IMR-90 (cell line): ENCODE measurements at regions not wholly inside any gene's neighbourhood (a gene's known extent, or its start where the extent isn't known, plus 50 kb on each side); places are given as distances from the start of the nearest gene placed in this dataset.

Source experiments
- BHLHE40 ChIP-seq: fragments of 150-350 bp; IDR thresholded peaks from 2 replicates; pipeline ENCODE4 v1.6.1; 2016; ENCODE audit warnings: mild to moderate bottlenecking, low read depth, low read length
- CEBPB ChIP-seq: IDR thresholded peaks from 2 replicates; pipeline ENCODE4 v1.6.1; 2012; ENCODE audit warnings: low read depth, low read length, improper control_type of control experiment
- CHD1 ChIP-seq: IDR thresholded peaks from 2 replicates; pipeline ENCODE4 v1.6.1; 2012; ENCODE audit warnings: low read depth, low read length, improper control_type of control experiment
- MAFK ChIP-seq: IDR thresholded peaks from 2 replicates; pipeline ENCODE4 v1.6.1; 2012; ENCODE audit warnings: low read depth, low read length, improper control_type of control experiment
- MAZ ChIP-seq: IDR thresholded peaks from 2 replicates; pipeline ENCODE4 v1.6.1; 2012; ENCODE audit warnings: low read depth, mild to moderate bottlenecking, low read length, improper control_type of control experiment, moderate library complexity, borderline replicate concordance
- MXI1 ChIP-seq: IDR thresholded peaks from 2 replicates; pipeline ENCODE4 v1.6.1; 2012; ENCODE audit warnings: low read depth, mild to moderate bottlenecking, low read length, moderate library complexity, borderline replicate concordance
- NFE2L2 ChIP-seq: fragments of 150-350 bp; IDR thresholded peaks from 2 replicates; pipeline ENCODE4 v1.6.1; 2016; ENCODE audit warnings: low read depth, mild to moderate bottlenecking, low read length
- POLR2A ChIP-seq: IDR thresholded peaks from 2 replicates; pipeline ENCODE4 v1.6.1; 2012; ENCODE audit warnings: mild to moderate bottlenecking, low read depth, low read length
- RAD21 ChIP-seq: IDR thresholded peaks from 2 replicates; pipeline ENCODE4 v1.6.1; 2012; ENCODE audit warnings: low read length, improper control_type of control experiment
- RFX5 ChIP-seq: IDR thresholded peaks from 2 replicates; pipeline ENCODE4 v1.8.0; 2012; ENCODE audit warnings: low read depth, mild to moderate bottlenecking, low read length, moderate library complexity
- SMC3 ChIP-seq: fragments of 150-350 bp; IDR thresholded peaks from 2 replicates; pipeline ENCODE4 v1.6.1; 2016; ENCODE audit warnings: low read depth, mild to moderate bottlenecking, antibody characterized with exemption, low read length, moderate library complexity
- TF ChIP-seq, protein P1 (sequence below): conservative IDR thresholded peaks from 2 replicates; pipeline ENCODE4 v1.5.1; 2012; ENCODE audit warnings: mild to moderate bottlenecking, low read depth, low read length, improper control_type of control experiment
- TF ChIP-seq, protein P2 (sequence below): fragments of 150-350 bp; IDR thresholded peaks from 2 replicates; pipeline ENCODE4 v1.6.1; 2017; ENCODE audit warnings: mild to moderate bottlenecking, antibody characterized with exemption, low read length, low read depth

DNA sequence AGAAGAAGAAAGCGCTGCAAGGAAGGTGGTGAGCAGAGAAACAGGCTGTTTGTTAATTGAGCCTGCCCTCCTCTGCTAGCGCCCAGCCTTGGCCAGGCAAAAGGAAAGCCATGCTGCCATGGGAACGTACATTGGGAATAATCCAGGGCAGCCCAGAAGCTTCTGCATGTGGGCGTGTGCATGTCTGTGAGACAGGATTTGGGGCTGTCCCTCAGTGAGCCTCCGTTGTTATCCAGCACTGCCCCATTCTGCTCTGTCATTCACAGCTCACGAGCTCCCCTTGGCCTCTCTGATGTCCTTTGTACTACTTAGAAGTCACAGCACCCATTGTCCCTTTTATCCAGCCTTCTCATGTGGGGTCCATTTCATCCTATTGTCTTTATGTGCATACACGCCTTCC lies 239.1 kb upstream of the ROPN1 start:
- TF ChIP-seq, protein P1, sequence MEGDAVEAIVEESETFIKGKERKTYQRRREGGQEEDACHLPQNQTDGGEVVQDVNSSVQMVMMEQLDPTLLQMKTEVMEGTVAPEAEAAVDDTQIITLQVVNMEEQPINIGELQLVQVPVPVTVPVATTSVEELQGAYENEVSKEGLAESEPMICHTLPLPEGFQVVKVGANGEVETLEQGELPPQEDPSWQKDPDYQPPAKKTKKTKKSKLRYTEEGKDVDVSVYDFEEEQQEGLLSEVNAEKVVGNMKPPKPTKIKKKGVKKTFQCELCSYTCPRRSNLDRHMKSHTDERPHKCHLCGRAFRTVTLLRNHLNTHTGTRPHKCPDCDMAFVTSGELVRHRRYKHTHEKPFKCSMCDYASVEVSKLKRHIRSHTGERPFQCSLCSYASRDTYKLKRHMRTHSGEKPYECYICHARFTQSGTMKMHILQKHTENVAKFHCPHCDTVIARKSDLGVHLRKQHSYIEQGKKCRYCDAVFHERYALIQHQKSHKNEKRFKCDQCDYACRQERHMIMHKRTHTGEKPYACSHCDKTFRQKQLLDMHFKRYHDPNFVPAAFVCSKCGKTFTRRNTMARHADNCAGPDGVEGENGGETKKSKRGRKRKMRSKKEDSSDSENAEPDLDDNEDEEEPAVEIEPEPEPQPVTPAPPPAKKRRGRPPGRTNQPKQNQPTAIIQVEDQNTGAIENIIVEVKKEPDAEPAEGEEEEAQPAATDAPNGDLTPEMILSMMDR: no peak
- TF ChIP-seq CEBPB (no peak), RAD21 (no peak), POLR2A (no peak), MXI1 (no peak), BHLHE40 (no peak), SMC3 (no peak), CHD1 (no peak), NFE2L2 (no peak), MAZ (no peak), RFX5 (no peak), MAFK (no peak)
- TF ChIP-seq, protein P2, sequence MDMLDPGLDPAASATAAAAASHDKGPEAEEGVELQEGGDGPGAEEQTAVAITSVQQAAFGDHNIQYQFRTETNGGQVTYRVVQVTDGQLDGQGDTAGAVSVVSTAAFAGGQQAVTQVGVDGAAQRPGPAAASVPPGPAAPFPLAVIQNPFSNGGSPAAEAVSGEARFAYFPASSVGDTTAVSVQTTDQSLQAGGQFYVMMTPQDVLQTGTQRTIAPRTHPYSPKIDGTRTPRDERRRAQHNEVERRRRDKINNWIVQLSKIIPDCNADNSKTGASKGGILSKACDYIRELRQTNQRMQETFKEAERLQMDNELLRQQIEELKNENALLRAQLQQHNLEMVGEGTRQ: no peak
